Spleen (tissue), 11 donors: ENCODE measurements at regions not wholly inside any gene's neighbourhood (a gene's known extent, or its start where the extent isn't known, plus 50 kb on each side); places are given as distances from the start of the nearest gene placed in this dataset.

Experiments used
- DNase-seq: peaks from one replicate; pipeline ENCODE4 v3.0.0-alpha.2; 2020
- H3K27ac ChIP-seq, 8 donors: fragments of 200-600 bp; sonication (generic) in 7 of 8; 1 replicate in 4 of 8; 2 replicates in 4 of 8; pipeline versions ENCODE4 v1.5.0 to v1.8.0; 2016 to 2021; ENCODE audit warnings: inconsistent platforms in 4 of 8, mild to moderate bottlenecking in 4 of 8, moderate library complexity in 1 of 8
- H3K27me3 ChIP-seq, 7 donors: fragments of 200-600 bp; sonication (generic) in 6 of 7; replicated peaks in 1 of 7; 1 replicate in 4 of 7; 2 replicates in 3 of 7; pipeline versions ENCODE4 v1.5.0 to v1.8.0; 2016 to 2021; ENCODE audit warnings: inconsistent platforms in 3 of 7, mild to moderate bottlenecking in 1 of 7
- H3K36me3 ChIP-seq, 6 donors: fragments of 200-600 bp; sonication (generic) in 5 of 6; 1 replicate in 4 of 6; 2 replicates in 2 of 6; pipeline versions ENCODE4 v1.5.0 to v1.8.0; 2016 to 2021; ENCODE audit warnings: inconsistent platforms in 2 of 6
- H3K4me1 ChIP-seq, 6 donors: fragments of 200-600 bp; sonication (generic) in 5 of 6; 1 replicate in 3 of 6; 2 replicates in 3 of 6; pipeline versions ENCODE4 v1.5.0 to v1.8.0; 2016 to 2021; ENCODE audit warnings: inconsistent platforms in 3 of 6
- H3K4me3 ChIP-seq, 8 donors: fragments of 200-600 bp; sonication (generic) in 7 of 8; 1 replicate in 4 of 8; 2 replicates in 4 of 8; pipeline versions ENCODE4 v1.5.0 to v1.8.0; 2016 to 2021; ENCODE audit warnings: inconsistent platforms in 4 of 8, mild to moderate bottlenecking in 4 of 8, moderate library complexity in 2 of 8
- H3K9me3 ChIP-seq, 8 donors: fragments of 200-600 bp; sonication (generic) in 7 of 8; 1 replicate in 4 of 8; 2 replicates in 4 of 8; pipeline versions ENCODE4 v1.5.0 to v1.8.0; 2016 to 2021; ENCODE audit warnings: inconsistent platforms in 4 of 8
- CTCF ChIP-seq, 11 experiments: fragments of 200-600 bp in 7 of 11; fragments of 450-650 bp in 4 of 11; sonication (generic) in 4 of 11; IDR thresholded peaks in 8 of 11; conservative IDR thresholded peaks in 3 of 11; 1 replicate in 7 of 11; 2 replicates in 4 of 11; pipeline versions ENCODE4 v1.4.0 to v1.8.0; 2016 to 2021; ENCODE audit warnings: antibody characterized with exemption in 11 of 11, inconsistent platforms in 4 of 11, mild to moderate bottlenecking in 1 of 11
- POLR2A ChIP-seq, 3 donors: fragments of 450-650 bp; IDR thresholded peaks; one replicate each; pipeline ENCODE4 v1.5.1; 2017; ENCODE audit warnings: antibody characterized with exemption in 3 of 3, mild to moderate bottlenecking in 1 of 3
- POLR2AphosphoS5 ChIP-seq, 3 donors: sonication (generic); formaldehyde crosslinking; IDR thresholded peaks; one replicate each; pipeline ENCODE4 v1.5.1; 2017; ENCODE audit warnings: antibody characterized with exemption in 3 of 3
- WGBS, 5 donors: extraction: QIAGEN DNeasy Blood & Tissue Kit in 3 of 5; methylation state at CpG; one replicate each; pipeline versions ENCODE4 v1.1.5 to v1.1.7; 2013 to 2018; 5-methylcytosine and 5-hydroxymethylcytosine counted together
- intact Hi-C: fragments of 100-400 bp; cut with DNase I; formaldehyde crosslinking; loops from one replicate; pipeline ENCODE4 v1.15.0; 2023; ENCODE audit warnings: low total_unique reads
- donor health status: healthy with polysubstance abuse.
- donor health status: DM: no; HTN: no; CAD: no; lungs with moderate emphysema.
- donor health status: DM: no; HTN: no; CAD: no.
- donor health status: Bipolar disorder and iron deficiency.
- donor health status: healthy.
- donor health status: DM: no; HTN: no; CAD: no.
- donor health status: DM: yes; HTN: yes; CAD: no.

GRCh38 chr1:201676197-201676596, 137.3 kb downstream of the NAV1 start:
- intact Hi-C loops: no loop called here
- WGBS, 5 donors: 4 to 26% (median 8%) methylated on average over 4 of the region's 4 CpGs
- peak overlapping the region in 4 of 8 donors; percentile 0 to 35 (median 25) for H3K27ac ChIP-seq
- TF ChIP-seq POLR2AphosphoS5 (IDR thresholded peaks at IDR 0.05): peak in 1 of 3 donors; percentile 29
- no peak for TF ChIP-seq CTCF (IDR thresholded peaks at IDR 0.05 in 8 of 11, conservative IDR thresholded peaks at IDR 0.05 in 3 of 11)
- TF ChIP-seq POLR2A (IDR thresholded peaks at IDR 0.05): no peak
- no peak overlapping the region for H3K4me3 ChIP-seq
- H3K36me3 ChIP-seq: no peaks in the 10 kb centered on the region
- DNase-seq: no peak
- H3K27me3 ChIP-seq: peaks cover 0 to 7% (median 0%) of the 10 kb centered on the region in 7 donors
- peaks cover 0 to 27% (median 18%) of the 10 kb centered on the region in 6 donors for H3K4me1 ChIP-seq
- no peaks in the 10 kb centered on the region for H3K9me3 ChIP-seq

GRCh38 chr1:201676641-201677040, 137.7 kb downstream of the NAV1 start:
- WGBS, 5 donors: 79 to 96% (median 92%) methylated on average over 4 of the region's 4 CpGs
- H3K4me3 ChIP-seq: no peak overlapping the region
- H3K36me3 ChIP-seq: no peaks in the 10 kb centered on the region
- H3K4me1 ChIP-seq: peaks cover 0 to 27% (median 18%) of the 10 kb centered on the region in 6 donors
- DNase-seq: no peak
- intact Hi-C loops: no loop called here
- TF ChIP-seq CTCF (IDR thresholded peaks at IDR 0.05 in 8 of 11, conservative IDR thresholded peaks at IDR 0.05 in 3 of 11) (no peak), POLR2AphosphoS5 (IDR thresholded peaks at IDR 0.05) (no peak), POLR2A (IDR thresholded peaks at IDR 0.05) (no peak)
- H3K9me3 ChIP-seq: no peaks in the 10 kb centered on the region
- H3K27ac ChIP-seq: peak overlapping the region in 4 of 8 donors; percentile 0 to 35 (median 25)
- peaks cover 0 to 7% (median 0%) of the 10 kb centered on the region in 7 donors for H3K27me3 ChIP-seq

- TF ChIP-seq POLR2A (IDR thresholded peaks at IDR 0.05): no peak
- TF ChIP-seq CTCF (IDR thresholded peaks at IDR 0.05 in 8 of 11, conservative IDR thresholded peaks at IDR 0.05 in 3 of 11): no peak
- no peak for TF ChIP-seq POLR2AphosphoS5 (IDR thresholded peaks at IDR 0.05)
- Histone ChIP-seq H3K36me3 (no peaks in the 10 kb centered on the region), H3K27me3 (peaks cover 0 to 7% (median 0%) of the 10 kb centered on the region in 7 donors), H3K4me3 (no peak overlapping the region), H3K4me1 (peaks cover 0 to 23% (median 18%) of the 10 kb centered on the region in 6 donors), H3K9me3 (no peaks in the 10 kb centered on the region), H3K27ac (no peak overlapping the region)
- DNase-seq: no peak
- 68 to 85% (median 75%) methylated on average over 9 of the region's 9 CpGs for WGBS, 5 donors
- intact Hi-C loops: no loop called here
These were observed 139.6 kb downstream of the NAV1 start for GRCh38 chr1:201678264-201679101.

GRCh38 chr1:201681375-201681774, 142.4 kb downstream of the NAV1 start:
- no peak for DNase-seq
- TF ChIP-seq POLR2AphosphoS5 (IDR thresholded peaks at IDR 0.05) (no peak), CTCF (IDR thresholded peaks at IDR 0.05 in 8 of 11, conservative IDR thresholded peaks at IDR 0.05 in 3 of 11) (no peak), POLR2A (IDR thresholded peaks at IDR 0.05) (no peak)
- peaks cover 0 to 6% (median 4%) of the 10 kb centered on the region in 6 donors for H3K4me1 ChIP-seq
- WGBS, 5 donors: 56 to 89% (median 74%) methylated on average over 8 of the region's 8 CpGs
- peaks cover 0 to 7% (median 0%) of the 10 kb centered on the region in 7 donors for H3K27me3 ChIP-seq
- H3K9me3 ChIP-seq: no peaks in the 10 kb centered on the region
- no peak overlapping the region for H3K4me3 ChIP-seq
- intact Hi-C loops: no loop called here
- no peak overlapping the region for H3K27ac ChIP-seq
- H3K36me3 ChIP-seq: no peaks in the 10 kb centered on the region
